IMR-90 (cell line): ENCODE measurements at regions not wholly inside any gene's neighbourhood (a gene's known extent, or its start where the extent isn't known, plus 50 kb on each side); places are given as distances from the start of the nearest gene placed in this dataset.
"Not testable (repeated sequence)": the region's sequence is repeated elsewhere in the genome, so short reads cannot be mapped to it uniquely, and the experiment has no call there.

ENCODE experiments used
- ATAC-seq: fragments of 200-7000 bp; cut with Tn5 transposase; 2 replicates; pipeline ENCODE4 v1.9.1; 2020; ENCODE audit warnings: low read depth, mild to moderate bottlenecking, moderate library complexity
- BruUV-seq: library from RNA; stranded (reverse); fragments of 400-500 nt; replicated peaks from 2 replicates; lab custom pipeline; 2021; lab: Mats Ljungman, UMichigan
- CTCF ChIA-PET: fragments of 300-600 bp; formaldehyde crosslinking; extraction: SDS; loops from one replicate; lab custom pipeline; 2021; ENCODE audit warnings: antibody characterized with exemption; lab: Yijun Ruan, JAX
- POLR2A ChIA-PET: fragments of 300-600 bp; sonication (Branson Sonifier 250); formaldehyde crosslinking; loops from one replicate; lab custom pipeline; 2022; ENCODE audit warnings: antibody characterized with exemption; ENCODE audit not compliant: unreplicated experiment; lab: Charles Lee
- DNase-seq: peaks from one replicate; pipeline ENCODE4 v3.0.0; 2013
- H2AFZ ChIP-seq: replicated peaks from 2 replicates; pipeline ENCODE3; 2013; ENCODE audit warnings: low read length, mild to moderate bottlenecking; ENCODE audit not compliant: poor library complexity
- H2AK5ac ChIP-seq: 2 replicates; pipeline ENCODE4 v1.6.1; 2013; ENCODE audit warnings: low read depth, low read length, inconsistent platforms
- H2AK9ac ChIP-seq: replicated peaks from 2 replicates; pipeline ENCODE3; 2013; ENCODE audit warnings: mild to moderate bottlenecking, low read depth, low read length, moderate library complexity; ENCODE audit not compliant: poor library complexity
- H2BK120ac ChIP-seq: 2 replicates; pipeline ENCODE4 v1.6.1; 2013; ENCODE audit warnings: low read depth, low read length, inconsistent platforms
- H2BK15ac ChIP-seq: 3 replicates; pipeline ENCODE4 v1.6.1; 2013; ENCODE audit warnings: low read depth, low read length, inconsistent platforms
- H2BK20ac ChIP-seq: 2 replicates; pipeline ENCODE4 v1.6.1; 2013; ENCODE audit warnings: low read depth, mild to moderate bottlenecking, inconsistent platforms, low read length, moderate library complexity
- H2BK5ac ChIP-seq: 2 replicates; pipeline ENCODE4 v1.6.1; 2013; ENCODE audit warnings: mild to moderate bottlenecking, low read depth, low read length, inconsistent platforms; ENCODE audit not compliant: poor library complexity, severe bottlenecking
- H3K14ac ChIP-seq: replicated peaks from 2 replicates; pipeline ENCODE4 v1.6.1; 2013; ENCODE audit warnings: low read depth, low read length, inconsistent platforms
- H3K18ac ChIP-seq: 2 replicates; pipeline ENCODE4 v1.6.1; 2013; ENCODE audit warnings: low read depth, low read length, control low read depth
- H3K23ac ChIP-seq: 2 replicates; pipeline ENCODE4 v1.6.1; 2013; ENCODE audit warnings: low read depth, low read length, inconsistent platforms
- H3K27ac ChIP-seq: 2 replicates; pipeline ENCODE4 v1.5.1; 2013; ENCODE audit warnings: mild to moderate bottlenecking, control low read depth, low read length; ENCODE audit not compliant: insufficient read depth
- H3K27me3 ChIP-seq: 2 replicates; pipeline ENCODE4 v1.6.1; 2013; ENCODE audit warnings: low read length; ENCODE audit not compliant: control insufficient read depth, insufficient read depth
- H3K36me3 ChIP-seq: 2 replicates; pipeline ENCODE4 v1.6.1; 2013; ENCODE audit warnings: low read length, mixed read lengths; ENCODE audit not compliant: control insufficient read depth, insufficient read depth
- H3K4ac ChIP-seq: 2 replicates; pipeline ENCODE4 v1.6.1; 2013; ENCODE audit warnings: low read depth, low read length, inconsistent platforms
- H3K4me1 ChIP-seq: 2 replicates; pipeline ENCODE4 v1.6.1; 2013; ENCODE audit warnings: low read length, mixed read lengths; ENCODE audit not compliant: control insufficient read depth, insufficient read depth
- H3K4me2 ChIP-seq: 2 replicates; pipeline ENCODE4 v1.6.1; 2013; ENCODE audit warnings: low read depth, mild to moderate bottlenecking, control low read depth, low read length, moderate library complexity
- H3K4me3 ChIP-seq: 2 replicates; pipeline ENCODE4 v1.5.1; 2013; ENCODE audit warnings: low read depth, mild to moderate bottlenecking, control low read depth, low read length, moderate library complexity; ENCODE audit not compliant: insufficient read depth
- H3K56ac ChIP-seq: 2 replicates; pipeline ENCODE4 v1.6.1; 2013; ENCODE audit warnings: low read length, inconsistent platforms; ENCODE audit not compliant: insufficient read depth; ENCODE audit errors: extremely low read depth
- H3K79me1 ChIP-seq, 2 experiments: 2 replicates each; pipeline ENCODE4 v1.6.1; 2013; ENCODE audit warnings: low read length in 2 of 2, inconsistent platforms in 1 of 2, low read depth in 1 of 2
- H3K9ac ChIP-seq: 2 replicates; pipeline ENCODE4 v1.6.1; 2013; ENCODE audit warnings: low read depth, low read length, control low read depth
- H3K9me1 ChIP-seq: 2 replicates; pipeline ENCODE4 v1.6.1; 2013; ENCODE audit warnings: low read length, inconsistent platforms; ENCODE audit not compliant: insufficient read depth
- H3K9me3 ChIP-seq: 2 replicates; pipeline ENCODE4 v1.6.1; 2013; ENCODE audit warnings: low read length; ENCODE audit not compliant: control insufficient read depth, insufficient read depth
- H4K20me1 ChIP-seq: 2 replicates; pipeline ENCODE4 v1.6.1; 2013; ENCODE audit warnings: low read length, inconsistent platforms; ENCODE audit not compliant: insufficient read depth
- H4K5ac ChIP-seq: 2 replicates; pipeline ENCODE4 v1.6.1; 2013; ENCODE audit warnings: mild to moderate bottlenecking, low read depth, low read length, control low read depth
- H4K8ac ChIP-seq, 2 experiments: 2 replicates each; pipeline ENCODE4 v1.6.1; 2013; ENCODE audit warnings: low read depth in 2 of 2, low read length in 2 of 2, control low read depth in 1 of 2, inconsistent platforms in 1 of 2
- H4K91ac ChIP-seq: 2 replicates; pipeline ENCODE4 v1.6.1; 2013; ENCODE audit warnings: low read depth, low read length, inconsistent platforms; ENCODE audit not compliant: insufficient read depth
- WGBS, 2 experiments: methylation state at CpG; one replicate each; pipeline versions ENCODE4 v1.1.5 to v1.1.7; 2013; ENCODE audit warnings: missing lambda C conversion rate in 2 of 2; ENCODE audit not compliant: insufficient read length in 1 of 2; ENCODE audit errors: extremely low coverage in 2 of 2; 5-methylcytosine and 5-hydroxymethylcytosine counted together
- dilution Hi-C: fragments of 300-500 bp; cut with HindIII; formaldehyde crosslinking; loops from one replicate; pipeline ENCODE4 v1.14.3; 2018; ENCODE audit warnings: low sequenced_read_pairs; ENCODE audit not compliant: unreplicated experiment
- in situ Hi-C: fragments of 300-500 bp; cut with MboI; formaldehyde crosslinking; loops from 3 replicates; pipeline ENCODE4 v1.14.3; 2019; ENCODE audit warnings: low sequenced_read_pairs, inconsistent platforms, mixed read lengths
- intact Hi-C: fragments of 100-400 bp; cut with micrococcal nuclease; formaldehyde crosslinking; loops from 2 replicates; pipeline ENCODE4 v1.10.0; 2022

- H4K5ac ChIP-seq, BruUV-seq, H3K23ac ChIP-seq, DNase-seq, H2AFZ ChIP-seq, dilution Hi-C loops, H3K9me1 ChIP-seq, H3K4ac ChIP-seq, H3K9ac ChIP-seq, H4K91ac ChIP-seq, H3K79me1 ChIP-seq, H3K27ac ChIP-seq, H2AK9ac ChIP-seq, H2BK120ac ChIP-seq, H2BK5ac ChIP-seq, H3K4me3 ChIP-seq, POLR2A ChIA-PET, in situ Hi-C loops, H2BK15ac ChIP-seq, H4K20me1 ChIP-seq, H3K14ac ChIP-seq, H2BK20ac ChIP-seq, ATAC-seq, H3K56ac ChIP-seq, H3K27me3 ChIP-seq, H3K9me3 ChIP-seq, H3K4me1 ChIP-seq, H4K8ac ChIP-seq, H3K36me3 ChIP-seq, H2AK5ac ChIP-seq, CTCF ChIA-PET, H3K4me2 ChIP-seq, H3K18ac ChIP-seq: not testable (repeated sequence)
- WGBS, 2 experiments = no CpG with 5 or more reads among the region's 5 CpGs
- intact Hi-C loops = loop anchor here (2.0 to 5.0 kb wide), 3 partner anchors 209 to 285 kb away; no protein-coding TSS in a partner anchor
These were observed 103.4 kb upstream of the LARP1 start for GRCh38 chr5:154651795-154652194.
